Fibroblast of mammary gland (primary cell): ENCODE measurements at regions not wholly inside any gene's neighbourhood (a gene's known extent, or its start where the extent isn't known, plus 50 kb on each side); places are given as distances from the start of the nearest gene placed in this dataset.

Source experiments
- DNase-seq: peaks from one replicate; pipeline ENCODE4 v3.0.0-alpha.2; 2010; ENCODE audit warnings: low read depth
- H3K4me3 ChIP-seq: 2 replicates; pipeline ENCODE4 v1.5.1; 2011; ENCODE audit warnings: low read depth, mild to moderate bottlenecking, low read length, moderate library complexity; ENCODE audit not compliant: control insufficient read depth
- TF ChIP-seq, protein P1 (sequence below): conservative IDR thresholded peaks from 2 replicates; pipeline ENCODE4 v1.5.1; 2011; ENCODE audit warnings: low read depth, low read length, inconsistent platforms; ENCODE audit not compliant: control insufficient read depth, insufficient read depth

DNA sequence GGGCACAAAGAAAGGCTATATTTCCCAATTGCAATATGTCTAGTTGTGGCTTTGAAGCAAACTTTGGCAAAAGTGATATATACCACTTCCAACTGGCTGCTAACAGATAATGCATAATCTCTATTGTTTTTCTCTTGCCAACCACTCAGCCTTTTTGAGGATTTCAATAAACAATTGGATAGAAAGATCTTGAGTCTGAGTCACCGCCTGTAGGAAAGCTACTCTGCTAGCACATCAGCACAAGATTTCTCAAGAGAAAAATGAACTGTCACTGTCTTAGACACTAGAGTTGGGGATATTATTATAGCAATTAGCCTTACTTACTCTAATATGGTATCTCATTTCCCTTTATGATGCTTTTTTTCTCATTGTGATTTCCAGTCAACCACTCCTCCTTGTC is 119.7 kb downstream of the SST start:
- no peak overlapping the region for H3K4me3 ChIP-seq
- TF ChIP-seq, protein P1, sequence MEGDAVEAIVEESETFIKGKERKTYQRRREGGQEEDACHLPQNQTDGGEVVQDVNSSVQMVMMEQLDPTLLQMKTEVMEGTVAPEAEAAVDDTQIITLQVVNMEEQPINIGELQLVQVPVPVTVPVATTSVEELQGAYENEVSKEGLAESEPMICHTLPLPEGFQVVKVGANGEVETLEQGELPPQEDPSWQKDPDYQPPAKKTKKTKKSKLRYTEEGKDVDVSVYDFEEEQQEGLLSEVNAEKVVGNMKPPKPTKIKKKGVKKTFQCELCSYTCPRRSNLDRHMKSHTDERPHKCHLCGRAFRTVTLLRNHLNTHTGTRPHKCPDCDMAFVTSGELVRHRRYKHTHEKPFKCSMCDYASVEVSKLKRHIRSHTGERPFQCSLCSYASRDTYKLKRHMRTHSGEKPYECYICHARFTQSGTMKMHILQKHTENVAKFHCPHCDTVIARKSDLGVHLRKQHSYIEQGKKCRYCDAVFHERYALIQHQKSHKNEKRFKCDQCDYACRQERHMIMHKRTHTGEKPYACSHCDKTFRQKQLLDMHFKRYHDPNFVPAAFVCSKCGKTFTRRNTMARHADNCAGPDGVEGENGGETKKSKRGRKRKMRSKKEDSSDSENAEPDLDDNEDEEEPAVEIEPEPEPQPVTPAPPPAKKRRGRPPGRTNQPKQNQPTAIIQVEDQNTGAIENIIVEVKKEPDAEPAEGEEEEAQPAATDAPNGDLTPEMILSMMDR, result no peak
- DNase-seq, result peak; percentile 13

DNA sequence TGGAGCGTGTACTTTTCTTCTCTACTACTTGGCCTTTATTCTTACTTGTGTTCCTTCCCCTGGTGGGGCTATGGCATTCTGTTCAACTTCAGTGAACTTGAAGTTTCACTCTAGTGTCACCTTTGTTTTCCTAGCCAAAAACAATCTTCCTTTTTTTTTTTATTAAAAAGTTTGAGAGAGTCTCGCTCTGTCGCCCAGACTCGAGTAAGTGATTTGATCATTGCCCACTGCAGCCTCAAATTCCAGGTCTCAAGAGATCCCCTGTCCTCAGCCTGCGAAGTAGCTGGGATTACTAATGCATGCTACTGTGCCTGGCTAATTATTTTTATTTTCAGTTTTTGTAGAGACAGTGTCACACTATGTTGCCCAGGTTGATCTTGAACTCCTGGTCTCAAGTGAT is 124.8 kb downstream of the SST start:
- TF ChIP-seq, protein P1, result no peak
- no peak for DNase-seq
- no peak overlapping the region for H3K4me3 ChIP-seq

DNA sequence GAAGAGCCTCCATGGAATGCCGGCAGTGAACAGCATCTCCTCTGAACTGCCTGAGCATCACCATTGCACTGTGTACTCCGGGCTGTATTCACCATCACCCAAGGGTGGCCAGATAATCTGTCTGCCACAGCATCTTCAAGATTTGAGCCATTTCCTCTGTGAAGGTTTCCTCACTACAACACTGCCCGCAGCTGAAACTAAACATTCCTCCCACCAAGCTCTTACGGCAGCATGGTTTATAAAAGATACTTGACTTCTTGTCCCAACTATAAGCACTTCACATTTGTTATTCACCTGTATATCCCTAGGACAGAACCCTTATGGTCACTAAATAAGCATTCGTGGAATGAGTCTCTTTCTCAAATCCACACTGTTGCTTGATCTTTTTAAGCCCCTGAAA is 125.9 kb downstream of the SST start:
- TF ChIP-seq, protein P1, result no peak
- no peak for DNase-seq
- H3K4me3 ChIP-seq, result no peak overlapping the region

DNA sequence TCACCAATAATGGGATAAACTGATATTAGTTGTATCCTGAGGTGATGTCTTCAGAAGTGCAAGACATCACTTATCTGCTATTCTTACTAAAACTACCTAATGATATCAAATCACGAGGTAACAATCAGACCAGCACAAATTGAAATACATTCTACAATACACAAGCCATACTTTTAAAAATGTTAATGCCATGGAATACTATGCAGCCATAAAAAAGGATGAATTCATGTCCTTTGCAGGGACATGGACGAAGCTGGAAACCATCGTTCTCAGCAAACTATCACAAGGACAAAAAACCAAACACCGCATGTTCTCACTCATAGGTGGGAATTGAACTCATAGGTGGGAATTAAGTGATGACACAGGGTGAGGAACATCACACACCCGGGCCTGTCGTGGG is 129.3 kb downstream of the SST start:
- TF ChIP-seq, protein P1, result no peak
- H3K4me3 ChIP-seq, result no peak overlapping the region
- DNase-seq, result no peak

DNA sequence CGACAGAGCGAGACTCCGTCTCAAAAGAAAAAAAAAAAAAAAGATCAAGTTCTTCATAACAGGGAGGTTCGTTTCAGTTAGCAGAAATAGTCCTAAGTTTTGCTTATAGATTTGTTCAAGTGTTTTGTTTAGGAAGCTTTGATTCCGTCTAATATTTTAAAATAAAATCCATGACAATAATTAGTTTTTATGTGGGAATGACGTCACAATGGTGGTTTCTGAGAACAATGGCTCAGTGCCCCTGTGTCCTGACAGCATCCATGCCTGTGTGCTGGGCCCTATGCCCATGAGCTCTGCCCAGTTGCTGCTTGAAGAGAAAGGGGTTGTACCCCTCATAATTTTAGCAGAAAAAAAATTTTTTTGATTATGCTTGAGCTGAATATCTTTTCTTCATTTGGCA is 134.0 kb downstream of the SST start:
- DNase-seq, result no peak
- TF ChIP-seq, protein P1, result no peak

DNA sequence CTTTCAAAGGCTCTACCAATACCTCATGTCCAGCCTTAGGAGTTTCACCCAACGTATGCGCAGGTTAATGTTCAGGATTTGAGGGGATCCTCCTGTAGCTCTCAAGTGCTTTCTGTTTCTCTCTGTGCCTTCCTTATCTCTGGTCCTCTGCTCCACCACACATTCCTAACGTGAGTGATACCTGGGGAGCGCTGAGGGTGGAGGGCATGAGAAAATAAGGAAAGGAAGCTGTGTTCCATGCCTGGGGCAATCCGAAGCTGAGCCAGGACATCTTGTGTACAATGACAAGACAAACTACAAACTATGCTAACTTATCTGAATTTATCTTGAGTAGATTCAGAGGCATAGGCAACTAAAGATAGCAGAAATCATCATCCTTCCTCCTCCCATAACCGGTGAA is 136.4 kb downstream of the SST start:
- DNase-seq, result no peak
- no peak overlapping the region for H3K4me3 ChIP-seq
- TF ChIP-seq, protein P1, result no peak

More for the DNA sequence above, 134.0 kb downstream of the SST start:
- no peak overlapping the region for H3K4me3 ChIP-seq

DNA sequence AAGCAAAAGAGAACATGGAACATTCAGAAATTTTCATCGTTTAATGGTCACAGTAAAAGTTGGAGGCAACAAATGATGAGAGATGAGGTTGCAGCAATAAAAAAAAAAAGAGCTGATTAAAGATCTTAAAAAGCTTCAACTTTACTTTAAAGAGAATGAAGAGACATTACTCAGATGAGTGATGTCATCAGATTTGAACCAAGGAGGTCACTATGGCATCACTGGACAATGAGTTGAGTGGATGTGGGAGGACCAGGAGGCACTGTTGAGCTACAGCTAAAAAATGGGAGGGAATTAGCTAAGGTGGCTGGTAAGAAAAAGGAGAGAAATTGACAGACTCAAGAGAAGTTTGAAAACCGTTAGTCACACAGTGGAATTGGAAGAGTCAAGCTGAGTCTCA is 138.4 kb downstream of the SST start:
- H3K4me3 ChIP-seq, result no peak overlapping the region
- DNase-seq, result peak; percentile 2
- TF ChIP-seq, protein P1, result no peak
